ENCODE measurements at regions not wholly inside any gene's neighbourhood (a gene's known extent, or its start where the extent isn't known, plus 50 kb on each side); places are given as distances from the start of the nearest gene placed in this dataset.

DNA sequence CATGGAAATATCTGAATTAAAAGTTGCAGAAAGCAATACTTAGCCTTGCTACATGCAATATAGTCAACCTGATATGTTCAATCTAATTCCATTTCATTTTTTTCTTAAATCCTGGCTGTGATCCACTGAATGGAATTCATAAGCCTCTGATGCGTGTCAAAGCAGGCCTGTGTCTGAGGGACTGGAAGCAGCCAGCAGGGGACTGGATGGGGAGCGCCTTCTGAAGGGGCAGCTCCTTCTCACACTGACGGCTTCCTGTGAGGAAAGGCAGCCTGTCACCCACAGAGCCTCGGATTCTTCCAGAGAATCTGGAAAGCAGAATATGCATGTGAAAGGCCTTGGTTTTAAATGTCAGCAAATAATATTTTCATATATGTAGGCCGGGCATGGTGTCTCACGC, 73.5 kb downstream of the KCNF1 start:
- no peaks in the 10 kb centered on the region for H3K36me3 ChIP-seq
- H3K4me3 ChIP-seq = no peak overlapping the region
- peak in 1 of 2 donors; percentile 24 for DNase-seq (ENCODE audit: low read depth in 1 of 2, low spot score in 1 of 2)
- no peaks in the 10 kb centered on the region for H3K9me3 ChIP-seq (ENCODE audit: low read depth)
- H3K27me3 ChIP-seq = peaks cover 1% of the 10 kb centered on the region
- H3K4me1 ChIP-seq (ENCODE audit: low read depth) = peaks cover 11% of the 10 kb centered on the region
- TF ChIP-seq, protein P1, sequence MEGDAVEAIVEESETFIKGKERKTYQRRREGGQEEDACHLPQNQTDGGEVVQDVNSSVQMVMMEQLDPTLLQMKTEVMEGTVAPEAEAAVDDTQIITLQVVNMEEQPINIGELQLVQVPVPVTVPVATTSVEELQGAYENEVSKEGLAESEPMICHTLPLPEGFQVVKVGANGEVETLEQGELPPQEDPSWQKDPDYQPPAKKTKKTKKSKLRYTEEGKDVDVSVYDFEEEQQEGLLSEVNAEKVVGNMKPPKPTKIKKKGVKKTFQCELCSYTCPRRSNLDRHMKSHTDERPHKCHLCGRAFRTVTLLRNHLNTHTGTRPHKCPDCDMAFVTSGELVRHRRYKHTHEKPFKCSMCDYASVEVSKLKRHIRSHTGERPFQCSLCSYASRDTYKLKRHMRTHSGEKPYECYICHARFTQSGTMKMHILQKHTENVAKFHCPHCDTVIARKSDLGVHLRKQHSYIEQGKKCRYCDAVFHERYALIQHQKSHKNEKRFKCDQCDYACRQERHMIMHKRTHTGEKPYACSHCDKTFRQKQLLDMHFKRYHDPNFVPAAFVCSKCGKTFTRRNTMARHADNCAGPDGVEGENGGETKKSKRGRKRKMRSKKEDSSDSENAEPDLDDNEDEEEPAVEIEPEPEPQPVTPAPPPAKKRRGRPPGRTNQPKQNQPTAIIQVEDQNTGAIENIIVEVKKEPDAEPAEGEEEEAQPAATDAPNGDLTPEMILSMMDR (IDR thresholded peaks at IDR 0.05; ENCODE audit: low read depth, low read length) = no peak
- no peak overlapping the region for H3K27ac ChIP-seq

DNA sequence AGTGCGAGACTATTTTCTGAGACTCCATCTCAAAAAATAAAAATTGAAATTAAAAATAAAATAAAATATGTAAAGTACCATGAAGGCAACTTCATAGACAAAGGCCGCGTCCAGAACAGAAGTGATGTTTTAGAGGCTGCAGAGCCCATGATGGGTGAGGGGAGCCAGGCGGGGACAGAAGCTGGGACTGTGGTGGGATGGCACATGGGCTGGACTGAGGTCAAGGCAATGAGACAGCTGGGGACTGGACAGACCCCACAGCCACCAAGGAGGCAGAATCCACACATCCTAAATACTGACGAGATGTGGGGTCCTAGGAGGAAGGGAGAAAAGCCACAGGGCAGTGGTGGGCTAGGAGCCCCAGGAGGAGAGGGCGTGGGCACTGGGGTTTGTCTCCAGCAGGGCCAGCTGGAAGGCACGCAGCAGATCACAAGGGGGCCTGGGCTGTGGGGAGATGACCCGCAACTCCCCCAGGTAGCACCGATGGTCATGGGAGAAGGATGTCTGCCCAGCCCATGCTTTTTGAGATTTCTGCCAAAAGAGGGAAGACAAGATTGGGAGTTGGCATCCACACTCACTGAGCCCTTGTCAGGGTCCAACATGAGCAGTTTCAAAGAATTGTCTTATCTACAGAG, 74.3 kb downstream of the KCNF1 start:
- Histone ChIP-seq H3K4me1 (ENCODE audit: low read depth) (peaks cover 7% of the 10 kb centered on the region), H3K4me3 (no peak overlapping the region), H3K9me3 (ENCODE audit: low read depth) (no peaks in the 10 kb centered on the region), H3K36me3 (no peaks in the 10 kb centered on the region), H3K27ac (no peak overlapping the region), H3K27me3 (peaks cover 7% of the 10 kb centered on the region)
- DNase-seq (ENCODE audit: low read depth in 1 of 2, low spot score in 1 of 2) = no peak
- TF ChIP-seq, protein P1 (IDR thresholded peaks at IDR 0.05; ENCODE audit: low read depth, low read length) = no peak

DNA sequence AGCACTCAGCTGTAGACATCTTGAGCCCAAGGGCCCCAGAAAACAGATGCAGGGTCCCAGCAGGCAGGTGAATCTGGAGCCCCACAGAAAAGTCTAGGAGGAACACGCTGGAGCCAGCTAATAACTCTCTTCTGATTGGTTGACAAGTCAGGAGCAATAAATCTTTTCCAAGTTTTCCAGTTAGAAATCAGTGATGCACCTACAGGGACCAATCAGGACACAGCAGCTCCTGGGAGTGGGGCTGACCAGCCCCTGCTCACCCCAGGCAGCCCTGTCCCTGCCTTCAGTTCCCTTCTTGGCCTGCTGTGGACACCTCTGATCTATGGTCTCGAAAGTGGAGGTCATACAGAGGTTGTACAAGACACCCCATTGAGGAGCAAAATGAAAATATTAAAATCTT, 75.7 kb downstream of the KCNF1 start:
- Histone ChIP-seq H3K9me3 (ENCODE audit: low read depth) (no peaks in the 10 kb centered on the region), H3K27me3 (peaks cover 11% of the 10 kb centered on the region), H3K27ac (no peak overlapping the region), H3K4me3 (no peak overlapping the region), H3K36me3 (no peaks in the 10 kb centered on the region), H3K4me1 (ENCODE audit: low read depth) (peaks cover 7% of the 10 kb centered on the region)
- no peak for DNase-seq (ENCODE audit: low read depth in 1 of 2, low spot score in 1 of 2)
- TF ChIP-seq, protein P1 (IDR thresholded peaks at IDR 0.05; ENCODE audit: low read depth, low read length) = no peak

DNA sequence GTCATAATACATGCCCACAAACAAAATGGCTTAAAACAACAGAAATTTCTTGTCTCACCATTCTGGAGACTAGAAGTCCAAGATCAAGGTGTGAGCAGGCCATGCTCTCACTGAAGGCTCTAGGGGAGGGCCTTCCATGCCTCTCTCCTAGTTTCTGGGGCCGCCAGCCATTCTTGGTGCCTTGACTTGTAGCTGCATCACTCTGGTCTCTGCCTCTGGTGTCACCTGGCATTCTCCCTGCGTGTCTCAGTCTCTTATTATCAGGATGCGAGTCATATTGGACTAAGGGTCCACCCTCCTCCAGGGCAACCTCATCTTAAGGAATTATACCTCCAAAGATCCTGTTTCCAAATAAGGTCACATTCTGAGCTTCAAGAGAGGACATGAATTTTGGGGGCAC, 76.1 kb downstream of the KCNF1 start:
- peaks cover 7% of the 10 kb centered on the region for H3K4me1 ChIP-seq (ENCODE audit: low read depth)
- H3K4me3 ChIP-seq = no peak overlapping the region
- H3K27me3 ChIP-seq = peaks cover 11% of the 10 kb centered on the region
- DNase-seq (ENCODE audit: low read depth in 1 of 2, low spot score in 1 of 2) = no peak
- no peaks in the 10 kb centered on the region for H3K9me3 ChIP-seq (ENCODE audit: low read depth)
- H3K27ac ChIP-seq = no peak overlapping the region
- TF ChIP-seq, protein P1 (IDR thresholded peaks at IDR 0.05; ENCODE audit: low read depth, low read length) = no peak
- no peaks in the 10 kb centered on the region for H3K36me3 ChIP-seq

DNA sequence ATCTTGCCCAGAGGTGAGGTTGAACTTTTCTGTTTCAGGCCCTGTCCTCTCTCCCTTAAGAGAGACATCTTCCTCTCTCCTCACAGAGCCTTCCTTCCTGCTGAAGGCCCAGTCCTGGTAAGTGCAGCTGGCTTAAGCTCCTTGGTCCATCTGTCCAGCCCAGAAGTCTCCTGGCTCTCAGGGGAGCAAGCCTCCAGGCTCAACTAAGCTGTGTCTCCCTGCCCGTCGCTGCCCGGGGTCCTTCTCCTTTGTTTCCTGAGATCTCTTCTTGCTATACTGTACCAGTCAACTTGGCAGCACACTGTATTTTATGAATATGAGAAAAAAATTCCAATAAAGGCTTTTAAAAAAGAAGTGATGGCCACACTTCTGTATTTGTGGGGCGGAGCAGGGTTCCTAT, 77.4 kb downstream of the KCNF1 start:
- no peaks in the 10 kb centered on the region for H3K9me3 ChIP-seq (ENCODE audit: low read depth)
- H3K36me3 ChIP-seq = no peaks in the 10 kb centered on the region
- TF ChIP-seq, protein P1 (IDR thresholded peaks at IDR 0.05; ENCODE audit: low read depth, low read length) = no peak
- no peak for DNase-seq (ENCODE audit: low read depth in 1 of 2, low spot score in 1 of 2)
- no peak overlapping the region for H3K4me3 ChIP-seq
- H3K27me3 ChIP-seq = peaks cover 11% of the 10 kb centered on the region
- H3K27ac ChIP-seq = no peak overlapping the region
- peaks cover 7% of the 10 kb centered on the region for H3K4me1 ChIP-seq (ENCODE audit: low read depth)

Measured in cardiac muscle cell (in vitro differentiated cells and primary cell).